CD1c-positive myeloid dendritic cell (primary cell): ENCODE measurements at regions not wholly inside any gene's neighbourhood (a gene's known extent, or its start where the extent isn't known, plus 50 kb on each side); places are given as distances from the start of the nearest gene placed in this dataset.

Experiments used
- DNase-seq: peaks from one replicate; pipeline ENCODE4 v3.0.0-alpha.2; 2016; ENCODE audit errors: extremely low spot score

DNA sequence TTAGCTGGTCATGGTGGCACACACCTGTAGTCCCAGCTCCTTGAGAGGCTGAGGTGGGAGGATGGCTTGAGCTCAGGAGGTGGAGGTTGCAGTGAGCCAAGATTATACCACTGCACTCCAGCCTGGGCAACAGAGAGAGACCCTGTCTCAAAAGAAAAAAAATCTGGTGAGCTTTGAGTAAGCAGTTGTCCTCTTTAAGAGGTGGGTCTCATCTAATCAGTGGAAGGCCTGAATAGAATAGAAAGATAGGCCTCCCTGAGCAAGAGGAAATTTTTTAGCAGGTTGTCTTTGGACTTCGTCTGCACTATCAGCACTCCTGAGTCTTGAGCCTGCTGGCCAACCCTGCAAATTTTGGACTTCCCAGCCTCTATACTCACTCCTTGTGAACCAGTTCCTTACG, 266.0 kb upstream of the ZFHX3 start:
- no peak for DNase-seq

DNA sequence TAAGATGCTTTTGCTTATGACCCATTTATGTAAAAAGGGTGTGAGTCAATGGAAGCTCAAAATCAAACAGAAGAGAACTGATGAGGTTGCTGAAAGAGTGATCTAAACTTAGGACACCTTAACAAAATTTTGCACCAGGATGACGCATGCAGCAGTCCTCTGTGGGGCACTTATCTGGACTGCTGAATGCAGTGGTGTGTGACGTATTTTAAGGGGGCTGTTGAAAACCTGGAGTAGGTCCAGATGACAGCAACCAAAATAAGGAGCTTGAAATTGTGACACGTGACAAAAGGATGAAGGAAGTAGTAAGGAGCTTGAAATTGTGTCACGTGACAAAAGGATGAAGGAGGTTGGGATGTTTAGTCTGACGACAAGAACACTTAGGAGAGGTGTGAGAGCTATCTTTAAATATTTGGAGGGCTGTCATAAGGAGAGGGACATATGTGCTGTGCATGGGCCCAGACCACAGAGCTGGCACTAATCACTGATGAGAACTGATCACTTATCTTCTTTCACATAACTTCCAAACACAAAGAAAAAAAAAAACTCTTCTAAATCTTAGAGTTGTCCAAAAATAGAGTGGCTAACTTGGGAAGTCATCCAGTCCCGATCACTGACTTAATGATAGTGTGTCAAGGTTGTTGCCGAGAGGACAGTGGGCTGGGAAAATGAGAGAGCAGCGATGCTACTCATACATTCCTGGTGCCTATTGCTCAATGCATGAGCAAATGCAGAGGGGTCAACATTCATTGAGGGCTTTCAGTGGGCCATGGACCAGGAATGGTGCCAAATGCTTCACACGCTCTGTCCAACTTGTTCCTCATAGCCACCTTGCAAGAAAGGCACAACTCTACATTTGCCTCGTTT, 264.2 kb upstream of the ZFHX3 start:
- no peak for DNase-seq

DNA sequence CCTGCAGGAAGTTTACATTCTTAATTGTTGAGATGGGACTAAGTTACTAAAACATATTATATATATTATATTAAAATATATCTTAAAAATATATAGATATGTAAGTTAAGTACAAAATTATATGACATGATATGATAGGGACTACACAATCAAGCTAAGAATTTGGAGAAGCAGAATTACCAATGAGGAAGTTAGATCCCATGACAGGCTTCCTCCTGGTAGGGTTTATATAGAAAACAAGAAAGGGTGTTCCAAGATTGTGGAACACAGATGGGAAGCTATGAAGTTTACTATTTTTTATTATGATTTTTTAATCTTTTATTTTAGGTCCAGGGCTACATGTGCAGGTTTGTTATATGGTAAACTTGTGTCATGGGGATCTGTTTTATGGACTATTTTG, 260.8 kb upstream of the ZFHX3 start:
- peak; percentile 51 for DNase-seq

DNA sequence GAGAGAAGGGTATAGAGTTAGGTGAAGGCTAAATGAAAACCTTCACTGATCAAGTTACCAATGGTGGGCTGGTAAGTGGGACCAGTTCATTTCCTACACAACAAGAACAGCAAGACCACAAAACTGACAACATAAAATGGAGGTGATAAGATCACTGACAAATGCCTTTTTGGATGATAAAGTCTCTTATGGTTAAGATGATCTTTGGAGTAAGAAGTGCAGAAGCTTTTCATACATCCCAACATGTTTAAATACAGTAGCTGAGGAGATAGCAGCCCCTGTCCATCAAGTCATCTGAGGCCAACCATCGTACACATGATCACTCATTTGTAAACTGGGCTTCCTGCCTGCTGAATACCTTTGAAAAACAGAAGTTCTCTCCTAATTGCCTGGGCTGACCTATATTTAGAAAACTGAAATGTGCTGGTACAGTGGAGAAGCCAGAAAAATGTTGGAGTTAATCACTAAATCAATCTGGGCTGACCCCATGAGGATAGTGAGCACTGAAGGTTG, 259.0 kb upstream of the ZFHX3 start:
- DNase-seq, result no peak

DNA sequence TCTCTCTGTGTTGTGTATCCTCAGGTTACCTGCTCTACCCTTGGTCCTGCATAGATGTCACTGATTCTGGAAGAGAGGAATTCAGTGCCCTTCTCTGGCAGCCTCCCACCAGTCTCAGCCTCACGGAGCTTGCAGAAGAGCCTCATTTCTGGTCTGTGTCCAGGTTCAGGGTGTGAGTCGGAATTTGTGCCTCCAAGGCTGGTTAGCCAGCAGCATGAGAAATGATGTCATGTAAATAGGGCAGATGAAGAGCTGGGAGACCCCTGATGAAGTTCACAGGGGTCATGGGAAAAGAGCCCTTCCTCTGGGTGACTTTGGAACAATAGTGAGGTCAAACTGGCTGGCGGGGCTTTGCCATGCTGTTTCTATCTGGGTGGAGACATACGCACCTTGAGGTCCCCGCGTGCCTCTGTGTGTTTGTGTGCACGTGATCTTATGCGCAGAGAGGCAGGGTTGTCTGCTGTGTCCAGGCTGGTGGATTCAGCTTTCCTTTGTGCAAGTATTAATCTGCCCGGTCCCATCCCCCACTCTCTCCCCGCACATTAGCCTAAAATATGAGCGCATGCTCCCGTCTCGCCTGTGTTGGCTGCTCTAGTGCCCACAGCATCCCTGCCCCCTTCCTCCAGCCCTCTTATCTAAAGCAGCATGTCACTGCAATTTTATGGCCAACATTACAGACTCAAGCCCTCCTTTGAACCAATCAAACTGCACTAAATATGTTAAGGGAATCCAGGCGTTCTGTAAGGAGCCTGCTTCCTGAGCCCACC, 256.3 kb upstream of the ZFHX3 start:
- DNase-seq, result no peak

DNA sequence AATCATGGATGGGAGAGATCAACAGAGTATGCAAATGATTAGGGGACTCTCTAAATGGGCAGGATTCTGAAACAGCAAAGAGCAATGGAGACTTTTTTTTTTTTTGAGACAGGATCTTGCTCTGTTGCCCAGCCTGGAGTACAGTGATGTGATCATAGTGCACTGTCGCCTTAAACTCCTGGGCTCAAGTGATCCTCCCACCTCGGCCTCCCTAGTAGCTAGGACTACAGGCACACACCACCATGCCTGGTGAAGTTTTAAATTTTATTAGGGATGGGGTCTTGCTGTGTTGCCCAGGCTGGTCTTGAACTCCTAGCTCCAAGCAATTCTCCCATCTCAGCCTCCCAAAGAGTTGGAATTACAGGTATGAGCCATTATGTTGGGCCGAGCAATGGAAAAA, 255.0 kb upstream of the ZFHX3 start:
- no peak for DNase-seq

DNA sequence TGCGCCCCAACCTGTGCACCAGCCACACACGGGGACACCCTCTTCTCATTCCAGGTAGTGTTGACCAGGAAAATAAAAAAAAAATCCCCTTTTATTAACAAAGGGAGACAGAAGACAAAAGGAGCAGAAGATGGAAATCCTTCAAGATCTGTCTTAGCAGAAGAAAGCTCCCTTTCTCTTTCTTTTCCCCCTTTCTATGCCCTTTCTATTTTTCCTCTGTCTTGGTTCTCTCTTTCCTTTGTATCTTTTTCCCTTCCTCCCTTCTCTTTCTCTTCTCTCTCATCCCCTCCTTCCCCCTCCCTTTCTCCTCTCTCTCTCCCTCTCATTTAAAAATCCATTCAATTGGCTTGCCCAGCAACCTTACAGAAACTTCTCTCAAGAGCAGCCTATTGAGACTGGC, 254.1 kb upstream of the ZFHX3 start:
- DNase-seq, result no peak

DNA sequence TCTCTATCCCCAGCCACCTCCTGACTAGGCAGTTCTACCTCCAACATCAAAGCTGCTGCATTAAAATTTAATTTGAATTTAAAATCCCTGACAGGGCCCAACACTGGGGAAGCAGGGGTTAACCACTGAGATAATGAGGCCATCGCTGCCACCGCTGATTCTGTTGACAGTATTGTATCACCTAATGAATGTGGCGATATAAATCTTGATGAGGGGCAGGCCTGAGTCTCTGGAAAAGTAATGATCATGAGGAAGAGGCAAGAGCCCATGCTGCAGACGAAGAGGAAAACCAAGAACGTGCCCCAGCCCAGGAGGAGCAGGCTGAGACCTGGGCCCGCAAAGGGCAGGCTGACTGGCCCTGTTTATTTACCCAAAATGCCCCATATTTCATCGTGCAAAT, 251.4 kb upstream of the ZFHX3 start:
- DNase-seq, result no peak

DNA sequence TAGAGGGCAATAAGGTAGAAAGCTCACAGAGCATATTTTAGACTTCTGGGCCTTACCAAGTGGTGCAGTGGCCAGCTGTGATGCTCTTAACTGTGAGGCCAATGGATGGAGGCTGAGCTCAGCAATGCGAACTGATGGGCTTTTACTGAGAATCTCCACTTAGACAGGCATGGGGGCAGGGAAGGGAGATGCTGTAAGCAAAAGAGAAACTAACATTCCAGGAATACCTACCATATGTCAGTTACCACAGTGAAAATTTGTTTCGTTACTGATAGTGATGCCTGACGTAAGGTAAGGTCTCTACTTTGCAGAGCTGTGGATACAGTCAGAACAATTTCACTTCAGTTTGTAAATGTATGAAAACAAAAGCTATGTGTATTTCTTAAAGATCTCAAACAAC, 250.6 kb upstream of the ZFHX3 start:
- no peak for DNase-seq

DNA sequence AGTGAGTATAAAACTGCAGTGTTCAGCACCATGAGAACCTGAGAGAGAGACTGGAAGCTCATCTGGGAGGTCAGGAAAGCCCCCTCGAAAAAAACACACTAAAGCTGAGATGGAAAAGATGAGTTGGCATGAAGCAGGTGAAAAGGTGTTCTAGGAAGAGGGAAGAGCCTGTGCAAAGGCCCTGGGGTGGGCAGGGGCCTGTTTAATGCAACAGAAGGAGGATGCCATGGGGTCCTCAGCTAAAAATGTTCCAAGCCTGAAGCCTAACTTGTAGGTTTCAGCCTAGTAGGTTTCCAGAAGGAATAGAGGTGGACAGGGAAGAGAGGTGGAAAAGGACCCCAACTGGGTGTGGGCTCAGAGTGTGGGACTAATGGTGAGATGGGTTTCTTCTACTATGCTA, 242.3 kb upstream of the ZFHX3 start:
- no peak for DNase-seq

DNA sequence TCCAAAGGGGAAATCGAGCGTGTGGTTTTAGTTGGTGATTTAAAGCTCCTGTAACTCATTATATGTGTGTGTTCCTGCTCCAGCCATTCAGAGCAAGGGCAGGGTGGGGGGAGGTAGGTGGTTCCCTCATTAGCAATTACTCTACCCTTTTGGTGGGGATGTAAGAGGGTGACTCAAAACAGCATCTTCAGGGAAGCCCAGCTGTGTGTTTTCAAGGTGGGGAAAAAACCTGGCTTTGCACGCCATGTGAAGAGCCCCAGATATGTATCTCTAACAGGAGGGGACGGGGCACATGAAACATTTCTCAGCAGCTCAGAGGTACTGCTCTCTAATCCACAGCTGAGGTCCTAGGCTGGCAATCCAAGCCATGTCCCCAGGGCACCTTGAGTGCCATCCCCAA, 241.3 kb upstream of the ZFHX3 start:
- DNase-seq, result no peak

DNA sequence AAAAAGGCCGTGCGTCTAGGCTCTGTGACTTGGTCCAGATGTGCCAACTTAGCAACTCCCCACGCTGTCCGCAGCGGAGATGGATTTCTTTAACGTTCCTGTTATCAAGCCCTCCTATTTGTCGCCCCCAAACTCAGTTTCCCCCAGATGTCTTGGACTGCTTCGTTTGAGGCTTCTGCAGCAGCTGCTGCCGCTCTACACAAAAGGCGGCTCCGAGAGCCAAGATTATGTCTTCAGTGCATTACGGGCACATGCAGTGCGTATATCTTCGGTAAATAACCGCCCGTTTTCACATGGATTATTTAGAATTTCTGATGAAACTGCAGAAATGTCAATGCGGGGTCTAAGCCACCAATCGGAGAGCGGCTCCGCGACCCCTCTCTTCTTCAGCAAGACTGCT, 240.6 kb upstream of the ZFHX3 start:
- no peak for DNase-seq

DNA sequence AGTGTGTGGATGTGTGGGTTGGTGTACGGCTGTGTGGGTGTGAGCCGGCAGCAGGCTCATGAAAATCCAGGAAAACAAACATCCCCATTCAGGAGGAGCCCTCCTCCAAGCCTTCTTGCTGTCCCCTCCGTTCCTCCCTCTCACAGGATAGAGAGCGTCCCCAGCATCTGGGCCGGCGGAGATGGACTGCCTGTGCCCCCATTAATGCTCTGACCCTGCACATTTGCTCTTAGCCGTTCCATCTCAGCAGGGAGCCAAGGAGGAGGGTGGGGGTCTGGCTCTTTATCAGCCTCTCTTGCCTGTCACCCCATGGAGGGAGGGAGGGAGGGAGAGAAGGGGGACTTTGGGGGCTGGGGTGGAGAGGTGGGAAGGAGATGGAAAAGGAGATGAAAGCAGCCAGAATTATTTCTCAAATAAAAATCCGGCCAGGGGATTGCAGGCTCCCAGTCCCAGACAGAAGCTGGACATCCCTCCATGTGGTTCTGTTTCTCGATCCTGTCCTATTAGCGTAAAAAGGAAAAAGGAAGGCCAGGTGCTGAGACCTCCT, 240.0 kb upstream of the ZFHX3 start:
- DNase-seq, result no peak

DNA sequence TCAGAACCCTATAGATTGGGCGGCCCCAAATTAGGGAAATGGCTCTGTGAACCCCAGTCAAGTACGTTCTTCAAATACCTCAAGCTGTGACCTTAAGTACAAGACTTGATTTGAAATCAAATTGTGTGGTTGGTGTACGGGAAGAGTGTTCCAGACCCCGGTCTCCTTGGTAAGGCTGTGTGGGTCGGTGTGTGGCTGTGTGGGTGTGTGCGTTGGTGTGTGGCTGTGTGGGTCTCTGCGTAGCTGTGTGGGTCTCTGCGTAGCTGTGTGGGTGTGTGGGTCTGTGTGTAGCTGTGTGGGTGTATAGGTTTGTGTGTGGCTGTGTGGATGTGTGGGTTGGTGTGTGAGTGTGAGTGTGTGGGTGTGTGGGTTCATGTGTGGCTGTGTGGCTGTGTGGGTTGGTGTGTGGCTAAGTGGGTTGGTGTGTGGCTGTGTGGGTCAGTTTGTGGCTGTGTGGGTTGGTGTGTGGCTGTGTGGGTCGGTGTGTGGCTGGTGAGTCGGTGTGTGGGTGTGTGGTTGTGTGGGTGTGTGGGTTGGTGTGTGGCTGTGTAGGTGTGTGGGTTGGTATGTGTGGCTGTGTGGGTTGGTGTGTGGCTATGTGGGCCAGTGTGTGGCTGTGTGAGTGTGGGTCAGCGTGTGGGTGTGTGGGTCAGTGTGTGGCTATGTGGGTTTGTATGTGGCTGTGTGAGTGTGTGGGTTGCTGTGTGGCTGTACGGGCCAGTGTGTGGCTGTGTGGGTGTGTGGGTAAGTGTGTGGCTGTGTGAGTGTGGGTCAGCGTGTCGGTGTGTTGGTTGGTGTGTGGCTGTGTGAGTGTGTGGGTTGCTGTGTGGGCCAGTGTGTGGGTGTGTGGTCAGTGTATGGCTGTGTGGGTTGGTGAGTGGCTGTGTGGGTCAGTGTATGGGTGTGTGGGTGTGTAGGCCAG, 238.7 kb upstream of the ZFHX3 start:
- DNase-seq, result no peak

DNA sequence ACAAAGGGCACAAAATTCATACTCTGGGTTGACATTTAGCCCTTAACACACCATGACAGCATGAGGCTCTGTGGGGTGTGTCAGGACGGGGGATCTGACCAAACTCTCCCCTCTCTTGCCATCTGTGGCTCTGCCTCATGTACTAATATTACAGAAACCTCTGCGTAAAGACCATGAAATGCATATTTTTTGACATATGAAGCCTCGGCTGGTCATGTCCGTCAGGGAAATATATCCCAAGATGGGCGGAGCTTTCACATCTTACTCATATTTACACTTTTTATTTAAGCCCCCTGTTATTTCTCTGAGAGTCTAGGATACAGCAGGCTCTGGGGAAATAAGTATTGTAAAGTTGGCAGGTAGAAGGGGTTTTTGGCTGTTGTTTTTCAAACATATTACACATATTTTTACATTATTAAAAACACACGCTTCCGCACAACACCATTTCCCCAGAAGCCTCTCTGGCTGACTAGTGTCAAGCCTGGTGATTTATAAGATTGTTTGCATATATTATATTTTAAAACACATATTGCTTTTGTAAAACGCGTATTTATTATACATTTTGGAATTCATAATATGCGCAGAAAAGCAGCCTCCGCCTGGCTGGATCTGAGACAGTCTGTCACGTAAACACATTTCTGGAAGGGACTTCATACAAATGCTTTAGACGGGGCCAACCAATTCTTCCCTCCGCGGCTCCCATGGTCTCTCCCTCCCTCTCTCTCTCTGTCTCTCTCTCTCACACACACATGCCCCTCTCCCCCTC, 237.7 kb upstream of the ZFHX3 start:
- no peak for DNase-seq

DNA sequence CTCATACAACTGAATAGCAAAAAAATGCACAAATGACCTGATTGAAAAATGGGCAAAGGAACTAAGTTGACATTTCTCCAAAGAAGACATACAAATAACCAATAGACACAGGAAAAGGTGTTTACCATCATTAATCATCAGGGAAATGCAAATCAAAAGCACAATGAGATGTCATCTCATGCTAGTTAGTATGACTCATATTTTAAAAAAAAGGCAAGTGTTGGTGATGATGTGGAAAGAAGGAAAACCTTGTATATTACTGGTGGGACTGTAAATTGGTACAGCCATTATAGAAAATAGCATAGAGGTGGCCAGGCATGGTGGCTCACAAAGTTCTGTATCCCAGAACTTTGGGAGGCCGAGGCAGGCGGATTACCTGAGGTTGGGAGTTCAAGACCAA, 232.5 kb upstream of the ZFHX3 start:
- no peak for DNase-seq

DNA sequence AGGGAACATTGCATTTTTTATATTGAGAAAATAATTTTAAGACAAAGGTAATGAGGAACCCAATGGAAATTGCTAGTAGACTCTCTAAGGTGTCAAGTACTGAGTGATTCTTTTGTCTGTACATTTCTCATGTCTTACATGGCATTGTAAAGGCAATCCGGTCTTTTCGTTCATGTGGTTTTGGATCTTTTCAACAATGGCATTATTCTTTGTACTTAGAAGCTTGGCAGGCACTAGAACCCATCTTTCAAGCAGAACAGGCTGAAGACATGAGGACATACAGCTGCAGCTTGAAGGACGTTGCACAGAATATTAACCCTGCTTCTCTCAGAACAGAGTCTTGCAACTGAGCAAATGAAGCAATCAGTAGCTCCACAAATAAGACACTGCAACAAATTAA, 231.5 kb upstream of the ZFHX3 start:
- no peak for DNase-seq

DNA sequence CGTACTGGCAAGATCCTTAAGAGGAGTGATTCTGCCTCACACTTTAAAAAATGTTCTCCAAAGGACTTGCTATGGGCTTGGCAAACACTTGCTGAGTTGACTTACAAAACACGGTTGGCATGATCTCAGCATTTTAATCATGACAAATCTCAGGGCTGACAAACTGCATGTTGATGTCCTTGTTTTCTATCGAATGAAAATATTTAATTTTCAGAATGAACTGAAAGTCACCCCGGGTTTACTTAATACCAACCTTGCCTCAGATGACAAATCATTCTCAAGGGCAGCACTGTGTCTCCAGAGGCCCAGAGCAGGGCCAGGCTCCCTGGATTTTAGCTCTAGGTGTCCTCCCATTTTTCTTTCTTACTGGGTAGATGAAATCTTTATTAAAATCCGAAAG, 229.1 kb upstream of the ZFHX3 start:
- no peak for DNase-seq

DNA sequence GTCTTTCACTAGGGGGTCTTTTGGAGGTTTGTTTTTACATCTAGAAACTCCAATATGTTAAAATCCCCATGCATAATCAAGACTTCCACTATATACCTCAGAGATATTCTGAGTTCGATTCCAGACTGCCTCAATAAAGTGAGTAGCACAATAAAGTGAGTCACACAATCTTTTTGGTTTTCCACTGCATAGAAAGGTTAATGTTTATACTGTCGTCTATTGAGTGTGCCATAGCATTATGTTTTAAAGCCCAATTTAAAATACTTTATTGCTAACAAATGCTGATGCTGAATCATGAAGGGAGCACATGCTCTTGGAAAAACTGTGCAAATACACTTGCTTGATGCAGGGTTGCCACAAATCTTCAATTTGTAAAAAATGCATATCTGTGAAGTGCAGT, 227.5 kb upstream of the ZFHX3 start:
- DNase-seq, result no peak

DNA sequence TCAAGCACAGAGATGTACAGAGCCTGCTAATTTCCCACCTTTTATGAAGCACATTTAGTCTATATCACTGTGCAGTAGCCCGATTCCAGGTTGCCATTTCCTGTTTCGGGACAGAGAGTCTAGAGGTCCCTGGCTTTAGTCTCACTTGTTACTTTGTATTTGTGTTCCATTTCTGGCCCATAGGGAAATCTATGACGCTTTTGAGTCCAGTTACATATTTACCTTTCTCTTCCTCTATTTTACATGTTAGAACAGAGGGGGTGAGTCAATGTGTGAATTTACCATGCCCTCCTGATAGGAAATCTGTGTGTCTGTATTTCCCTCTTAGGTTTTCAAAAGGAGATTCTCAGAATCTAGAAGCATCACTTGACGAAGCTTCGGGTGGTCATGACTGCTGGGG, 227.1 kb upstream of the ZFHX3 start:
- no peak for DNase-seq

DNA sequence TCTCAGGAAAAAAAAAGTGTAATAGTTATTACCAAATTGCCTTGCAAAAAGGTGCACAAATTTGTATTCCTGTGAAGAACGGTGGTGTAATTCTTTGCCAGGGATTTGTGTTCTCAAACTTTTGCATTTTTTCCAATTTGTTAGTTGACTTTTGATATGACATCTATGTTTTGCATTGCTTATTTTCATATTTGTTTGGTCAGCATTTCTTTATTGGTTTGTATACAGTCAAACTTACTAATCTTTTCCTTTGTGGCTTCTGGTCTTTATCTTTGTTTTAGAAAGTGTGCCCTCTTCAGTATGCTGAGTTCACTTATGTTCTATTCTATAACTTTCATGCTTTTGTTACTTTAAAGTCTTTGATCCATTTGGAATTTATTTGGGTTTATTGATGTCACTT, 226.2 kb upstream of the ZFHX3 start:
- DNase-seq, result no peak
